ENCODE measurements at regions not wholly inside any gene's neighbourhood (a gene's known extent, or its start where the extent isn't known, plus 50 kb on each side); places are given as distances from the start of the nearest gene placed in this dataset.

DNA sequence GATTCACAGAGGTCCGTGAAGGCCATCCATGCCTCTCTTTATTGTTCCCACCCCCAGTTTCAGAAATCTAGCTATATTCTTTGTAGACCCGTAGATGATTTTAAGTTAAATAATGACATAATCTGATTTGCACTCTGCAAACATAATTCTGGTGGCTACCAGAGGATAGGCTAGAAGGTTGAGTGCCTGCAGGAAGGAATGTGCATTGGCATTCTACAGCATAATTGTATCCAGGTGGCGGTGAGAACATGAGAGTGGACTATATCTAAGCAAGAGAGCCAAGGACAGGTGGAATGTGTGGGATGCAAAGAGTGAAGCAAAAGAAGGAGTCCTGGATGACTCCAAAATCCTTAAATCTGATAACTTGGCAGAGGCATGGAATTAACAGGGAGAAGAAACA, 298.5 kb upstream of the MME start:
- TF ChIP-seq, protein P1, sequence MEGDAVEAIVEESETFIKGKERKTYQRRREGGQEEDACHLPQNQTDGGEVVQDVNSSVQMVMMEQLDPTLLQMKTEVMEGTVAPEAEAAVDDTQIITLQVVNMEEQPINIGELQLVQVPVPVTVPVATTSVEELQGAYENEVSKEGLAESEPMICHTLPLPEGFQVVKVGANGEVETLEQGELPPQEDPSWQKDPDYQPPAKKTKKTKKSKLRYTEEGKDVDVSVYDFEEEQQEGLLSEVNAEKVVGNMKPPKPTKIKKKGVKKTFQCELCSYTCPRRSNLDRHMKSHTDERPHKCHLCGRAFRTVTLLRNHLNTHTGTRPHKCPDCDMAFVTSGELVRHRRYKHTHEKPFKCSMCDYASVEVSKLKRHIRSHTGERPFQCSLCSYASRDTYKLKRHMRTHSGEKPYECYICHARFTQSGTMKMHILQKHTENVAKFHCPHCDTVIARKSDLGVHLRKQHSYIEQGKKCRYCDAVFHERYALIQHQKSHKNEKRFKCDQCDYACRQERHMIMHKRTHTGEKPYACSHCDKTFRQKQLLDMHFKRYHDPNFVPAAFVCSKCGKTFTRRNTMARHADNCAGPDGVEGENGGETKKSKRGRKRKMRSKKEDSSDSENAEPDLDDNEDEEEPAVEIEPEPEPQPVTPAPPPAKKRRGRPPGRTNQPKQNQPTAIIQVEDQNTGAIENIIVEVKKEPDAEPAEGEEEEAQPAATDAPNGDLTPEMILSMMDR (IDR thresholded peaks at IDR 0.05), result no peak
- TF ChIP-seq EP300 (IDR thresholded peaks at IDR 0.05) (no peak), POLR2AphosphoS5 (IDR thresholded peaks at IDR 0.05) (no peak)

Data from upper lobe of left lung (tissue), 4 donors.